LNCAP (cell line): ENCODE measurements at regions not wholly inside any gene's neighbourhood (a gene's known extent, or its start where the extent isn't known, plus 50 kb on each side); places are given as distances from the start of the nearest gene placed in this dataset.

Source experiments
- CTCF ChIP-seq: fragments of 450-650 bp; IDR thresholded peaks from 2 replicates; pipeline ENCODE4 v1.5.1; 2017; ENCODE audit warnings: mild to moderate bottlenecking

- no peak for TF ChIP-seq CTCF
Observed at GRCh38 chr7:25828468-25828867, 323.5 kb upstream of the NFE2L3 start.

GRCh38 chr7:25829663-25830062 is 322.3 kb upstream of the NFE2L3 start:
- no peak for TF ChIP-seq CTCF

- no peak for TF ChIP-seq CTCF
Observed at GRCh38 chr7:25830215-25830614, 321.8 kb upstream of the NFE2L3 start.

- TF ChIP-seq CTCF, result no peak
Observed at GRCh38 chr7:25831062-25831691, 320.8 kb upstream of the NFE2L3 start.

GRCh38 chr7:25831831-25832411 is 320.1 kb upstream of the NFE2L3 start:
- TF ChIP-seq CTCF, result no peak

GRCh38 chr7:25832456-25832855 is 319.5 kb upstream of the NFE2L3 start:
- TF ChIP-seq CTCF, result no peak

- no peak for TF ChIP-seq CTCF
Observed at GRCh38 chr7:25832929-25833328, 319.1 kb upstream of the NFE2L3 start.

- TF ChIP-seq CTCF, result no peak
Observed at GRCh38 chr7:25834050-25834449, 317.9 kb upstream of the NFE2L3 start.
